ENCODE measurements at regions not wholly inside any gene's neighbourhood (a gene's known extent, or its start where the extent isn't known, plus 50 kb on each side); places are given as distances from the start of the nearest gene placed in this dataset.

DNA sequence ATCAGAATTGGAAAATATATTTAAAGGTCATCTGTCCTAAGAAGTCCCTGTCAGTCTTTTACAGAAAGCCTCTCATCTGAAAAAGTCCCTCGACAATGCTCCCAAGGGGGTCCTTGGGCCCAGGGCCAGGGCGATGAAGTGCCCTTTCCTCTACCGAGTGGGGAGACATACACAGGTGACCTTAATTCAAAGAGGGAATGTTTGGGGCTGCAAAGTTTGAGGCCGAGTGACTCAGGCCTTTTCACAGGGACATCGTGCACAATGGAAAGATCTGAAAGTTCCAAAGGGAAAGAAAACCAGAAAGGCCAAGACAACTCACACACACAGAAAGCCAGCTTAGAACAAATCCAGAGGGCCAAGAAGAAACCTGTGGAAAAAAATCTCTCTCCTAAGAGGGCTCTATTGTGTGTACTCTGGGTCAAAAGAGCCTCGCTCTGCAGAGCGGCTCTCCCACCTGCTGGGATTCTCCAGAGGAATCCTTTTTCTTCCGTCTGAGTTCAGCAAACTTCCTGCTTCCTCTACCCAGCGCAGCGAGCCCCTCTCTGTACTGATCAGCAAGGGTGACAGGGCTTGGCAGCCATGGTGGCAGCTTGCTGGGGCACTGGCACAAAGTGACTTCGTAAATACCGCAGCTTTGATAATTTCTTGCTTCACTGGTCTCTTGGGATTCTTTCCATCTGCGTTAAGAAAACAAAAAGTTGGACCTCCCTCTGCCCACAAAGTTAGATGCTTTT is 259.1 kb downstream of the OPA1 start:
- no peak for DNase-seq

GRCh38 chr3:193852901-193853300 is 259.9 kb downstream of the OPA1 start:
- no peak for DNase-seq

GRCh38 chr3:193853511-193854219 is 260.7 kb downstream of the OPA1 start:
- no peak for DNase-seq

- no peak for DNase-seq
These were observed 265.0 kb downstream of the OPA1 start for GRCh38 chr3:193857996-193858395.

- no peak for DNase-seq
These were observed 266.2 kb downstream of the OPA1 start for GRCh38 chr3:193859195-193859594.

GRCh38 chr3:193861012-193861411 is 268.0 kb downstream of the OPA1 start:
- DNase-seq: no peak

DNA sequence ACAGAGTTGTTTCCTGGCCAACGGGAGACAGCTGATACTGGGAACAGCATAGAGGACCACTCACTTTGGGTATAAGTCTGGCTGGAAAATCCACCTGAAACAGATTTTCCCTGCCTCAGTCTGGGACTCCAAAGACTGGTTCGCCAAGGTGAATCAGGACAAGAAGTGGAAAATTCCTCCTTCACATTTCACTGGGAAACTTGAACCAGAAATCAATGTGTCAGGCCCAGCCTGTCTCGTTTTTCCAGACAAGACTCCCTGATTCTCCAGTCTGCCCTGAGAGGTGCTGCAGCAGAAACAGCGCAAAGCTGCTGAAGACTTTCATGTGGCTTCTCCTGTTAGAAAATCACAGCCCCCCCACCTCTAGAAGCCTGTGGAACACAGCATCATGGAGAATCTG is 269.8 kb downstream of the OPA1 start:
- DNase-seq: no peak

DNA sequence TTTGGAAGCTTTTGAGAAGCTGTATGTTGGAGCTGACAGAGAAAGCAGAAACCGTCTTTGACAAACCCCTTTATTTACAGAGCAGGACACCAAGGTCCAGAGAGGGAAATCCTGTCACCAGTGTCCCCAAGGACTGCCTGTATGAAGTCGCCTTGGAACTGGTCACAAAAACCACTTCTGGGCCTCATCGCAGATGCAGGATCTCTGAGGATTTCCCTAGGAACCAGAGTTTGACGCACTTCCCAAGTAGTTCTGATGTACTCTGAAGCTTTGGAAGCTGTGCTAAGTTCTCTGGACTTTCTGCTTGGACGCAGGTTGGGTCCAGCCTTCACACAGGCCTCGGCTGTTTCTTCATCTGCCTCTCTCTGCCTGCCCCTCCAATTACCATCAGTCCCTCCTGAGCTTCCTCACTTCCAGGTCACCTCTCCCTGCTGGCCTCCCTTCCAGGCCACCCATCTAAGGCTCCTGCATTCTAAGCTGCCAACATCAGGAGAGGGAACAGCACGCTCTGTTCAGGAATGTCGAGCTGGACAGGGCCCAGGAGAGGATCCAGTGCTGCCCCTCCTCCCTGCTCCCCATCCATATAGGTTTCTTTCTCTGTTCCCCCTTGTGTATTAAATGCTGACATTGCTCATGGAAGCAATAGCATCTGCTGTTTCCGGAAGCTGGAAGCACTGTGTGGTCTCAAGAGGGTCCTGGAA is 270.8 kb downstream of the OPA1 start:
- no peak for DNase-seq

DNA sequence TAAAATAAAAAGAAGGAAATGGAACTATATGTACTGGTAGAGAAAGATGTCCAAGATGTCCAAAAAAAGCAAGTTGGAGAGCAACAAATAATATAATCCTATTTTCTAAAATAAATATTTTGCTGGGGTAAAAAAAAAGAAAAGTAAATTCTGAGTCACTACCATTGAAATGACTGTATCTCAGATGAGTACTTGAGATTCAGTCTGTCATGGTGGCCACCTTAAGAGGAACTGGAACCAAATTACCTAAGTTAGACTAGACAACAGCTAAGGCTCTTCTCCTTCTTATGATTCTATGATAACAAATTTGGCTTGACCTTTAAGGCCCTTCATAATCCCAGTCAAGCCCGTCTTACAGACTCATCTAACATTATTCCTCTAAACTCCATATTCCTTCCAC is 270.6 kb upstream of the HES1 start:
- DNase-seq: no peak

- no peak for DNase-seq
These were observed 270.0 kb upstream of the HES1 start for GRCh38 chr3:193865896-193866480.

DNA sequence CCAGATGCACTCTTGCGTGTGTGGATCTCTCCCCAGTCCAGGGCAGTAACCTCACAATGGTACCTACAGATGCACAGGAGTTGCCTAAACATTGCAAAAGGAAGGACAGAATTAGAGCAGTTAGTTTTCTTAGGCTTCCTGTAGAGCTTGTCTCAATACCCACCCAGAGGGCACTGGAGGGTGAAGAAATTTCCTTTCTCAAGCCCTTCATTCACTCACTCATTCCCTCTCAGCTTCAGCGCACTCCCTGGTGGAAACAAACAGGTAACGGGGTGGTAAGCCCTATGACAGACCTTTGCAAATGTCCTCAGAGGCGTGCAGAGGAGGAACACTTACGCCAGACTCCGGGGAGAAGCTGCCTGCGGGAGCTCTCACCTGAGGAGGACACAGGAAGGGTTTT is 267.4 kb upstream of the HES1 start:
- no peak for DNase-seq

DNA sequence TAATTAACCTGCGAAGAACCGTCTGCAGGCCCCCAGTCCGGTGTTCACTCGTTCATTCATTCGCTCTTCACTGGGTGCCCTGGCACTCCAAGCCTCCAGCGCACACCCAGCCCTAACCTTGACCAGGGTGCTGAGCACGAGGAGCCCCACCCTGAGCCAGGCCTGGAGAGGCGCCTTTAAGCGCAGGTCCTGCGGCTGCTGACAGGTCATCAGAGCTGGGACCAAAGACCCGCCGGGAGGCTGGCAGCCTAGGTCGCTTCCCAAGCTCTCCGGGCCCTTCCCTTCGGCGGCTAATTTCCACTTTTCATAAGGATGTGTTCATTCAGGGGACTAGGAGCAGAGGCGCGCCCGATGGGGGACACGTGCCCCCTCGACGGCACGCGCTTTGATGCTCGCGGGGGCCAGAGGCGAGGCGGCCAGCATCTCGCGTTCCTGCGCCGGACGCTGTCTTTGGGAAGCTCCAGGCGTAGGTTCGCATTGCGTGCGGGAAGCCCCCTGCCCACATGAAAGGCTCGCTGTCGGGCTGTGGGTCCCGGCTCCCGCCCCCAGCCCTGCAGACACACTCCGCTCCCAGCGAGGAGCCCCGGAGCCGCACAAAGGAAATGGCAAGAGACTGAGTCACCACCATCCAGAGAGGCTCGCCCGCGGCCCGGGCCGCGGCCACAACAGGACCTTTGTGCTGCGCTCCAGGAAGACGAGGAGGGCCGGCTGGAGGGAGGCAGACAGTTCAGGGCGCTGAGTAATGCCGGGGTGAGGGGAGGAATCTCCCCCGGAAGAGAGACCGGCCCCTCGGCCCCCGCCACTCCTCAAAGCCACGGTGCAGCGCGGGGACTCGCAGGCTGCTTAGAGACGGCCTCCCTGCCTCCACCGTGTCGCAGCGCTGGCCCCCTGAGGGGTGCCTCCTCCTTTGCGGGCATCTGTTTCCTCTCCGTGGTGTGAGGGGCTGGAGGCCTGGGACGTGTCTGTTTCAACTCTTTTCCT is 266.4 kb upstream of the HES1 start:
- peak in 1 of 2 donors; percentile 22 for DNase-seq

DNA sequence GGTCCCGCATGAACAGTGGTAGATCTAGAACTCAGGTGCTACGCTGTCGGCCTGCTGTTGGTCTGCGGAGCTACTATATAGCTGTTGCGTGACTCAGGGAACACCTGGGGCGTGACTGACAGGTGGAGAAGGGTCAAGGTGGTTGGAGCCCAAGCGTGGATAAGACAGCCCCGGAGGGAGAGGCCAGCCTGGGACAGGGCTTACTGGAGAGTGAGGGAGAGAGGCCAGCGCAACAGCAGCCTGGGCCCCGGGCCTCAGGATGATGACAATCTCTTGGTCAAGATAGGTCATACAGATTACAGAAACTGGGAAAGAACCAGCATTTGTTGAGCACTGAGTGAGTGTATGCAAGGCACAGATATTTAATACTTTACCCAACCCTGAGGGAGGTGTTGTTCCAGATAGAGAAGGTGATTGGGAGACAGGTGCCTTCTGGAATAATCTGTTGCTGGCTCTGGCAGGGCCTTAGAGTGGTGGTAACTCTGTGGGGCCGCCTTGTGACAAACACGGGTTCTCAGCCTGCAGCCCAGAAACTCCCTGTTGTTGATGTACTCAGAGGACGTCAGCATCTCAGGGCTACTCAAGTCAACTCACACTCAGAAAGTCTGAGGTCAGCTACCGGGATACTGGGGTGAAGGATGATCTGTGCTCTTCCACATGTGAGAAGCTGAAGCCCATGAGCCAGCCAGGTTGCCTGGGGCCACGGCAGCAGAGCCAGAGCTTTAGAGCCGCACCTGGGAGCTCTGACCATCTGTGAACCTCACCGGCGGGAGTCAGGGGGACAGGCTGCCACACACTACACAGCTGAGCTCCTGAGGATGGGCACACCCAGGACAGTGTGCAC is 265.4 kb upstream of the HES1 start:
- no peak for DNase-seq

- DNase-seq: no peak
These were observed 264.8 kb upstream of the HES1 start for GRCh38 chr3:193871220-193871485.

DNA sequence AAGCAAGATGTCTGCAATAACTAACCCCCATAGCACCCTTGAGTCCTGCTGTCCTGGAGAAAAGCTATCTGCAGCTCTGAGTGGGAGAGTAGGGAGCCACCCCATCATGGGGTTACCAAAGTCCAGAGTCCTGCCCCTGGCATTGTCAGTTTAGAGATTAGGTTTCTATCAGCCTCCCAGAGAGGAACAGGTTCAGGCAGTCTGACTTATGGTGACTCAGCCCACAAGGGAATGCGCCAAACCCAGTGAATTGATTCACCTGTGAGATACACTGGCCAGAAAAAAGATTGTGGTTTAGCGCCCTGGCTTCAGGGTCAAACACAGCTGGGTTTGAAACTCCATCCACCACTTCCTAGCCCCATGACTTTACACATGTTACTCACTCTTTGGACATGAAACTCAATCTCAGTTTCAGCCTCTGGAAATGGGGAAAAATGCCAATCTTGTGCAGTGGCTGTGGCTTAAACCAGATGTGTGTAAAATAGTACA is 263.6 kb upstream of the HES1 start:
- DNase-seq: no peak

- DNase-seq: no peak
These were observed 262.3 kb upstream of the HES1 start for GRCh38 chr3:193873426-193874201.

GRCh38 chr3:193874512-193874911 is 261.4 kb upstream of the HES1 start:
- DNase-seq: no peak

DNA sequence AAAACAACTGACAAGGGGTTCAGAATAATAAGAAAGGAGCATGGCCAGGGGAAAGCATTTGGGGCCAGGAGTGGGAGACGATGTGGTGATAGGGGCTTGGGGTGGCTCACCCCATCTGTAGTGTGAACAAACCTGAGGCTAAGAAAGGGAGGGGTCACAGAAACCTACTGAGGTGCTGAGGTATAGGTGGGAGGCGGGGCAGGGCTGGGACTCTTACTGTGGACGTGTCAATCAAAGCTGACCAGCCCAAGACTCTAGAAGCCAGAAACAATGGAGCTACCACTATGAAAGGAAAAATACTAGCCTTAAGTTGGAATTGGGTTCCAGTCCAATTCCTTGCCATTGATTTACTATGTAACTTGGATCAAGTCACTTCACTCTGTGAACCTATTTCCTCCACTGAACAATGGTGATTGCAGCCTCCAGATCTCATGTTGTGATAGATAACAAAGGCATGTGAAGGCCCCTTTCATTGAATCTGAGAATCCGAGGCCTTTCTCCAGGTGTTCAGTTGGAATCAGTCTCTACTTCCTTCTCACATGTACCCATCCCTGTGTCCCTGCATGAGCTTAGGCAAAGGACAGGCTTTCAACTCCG is 260.9 kb upstream of the HES1 start:
- no peak for DNase-seq

DNA sequence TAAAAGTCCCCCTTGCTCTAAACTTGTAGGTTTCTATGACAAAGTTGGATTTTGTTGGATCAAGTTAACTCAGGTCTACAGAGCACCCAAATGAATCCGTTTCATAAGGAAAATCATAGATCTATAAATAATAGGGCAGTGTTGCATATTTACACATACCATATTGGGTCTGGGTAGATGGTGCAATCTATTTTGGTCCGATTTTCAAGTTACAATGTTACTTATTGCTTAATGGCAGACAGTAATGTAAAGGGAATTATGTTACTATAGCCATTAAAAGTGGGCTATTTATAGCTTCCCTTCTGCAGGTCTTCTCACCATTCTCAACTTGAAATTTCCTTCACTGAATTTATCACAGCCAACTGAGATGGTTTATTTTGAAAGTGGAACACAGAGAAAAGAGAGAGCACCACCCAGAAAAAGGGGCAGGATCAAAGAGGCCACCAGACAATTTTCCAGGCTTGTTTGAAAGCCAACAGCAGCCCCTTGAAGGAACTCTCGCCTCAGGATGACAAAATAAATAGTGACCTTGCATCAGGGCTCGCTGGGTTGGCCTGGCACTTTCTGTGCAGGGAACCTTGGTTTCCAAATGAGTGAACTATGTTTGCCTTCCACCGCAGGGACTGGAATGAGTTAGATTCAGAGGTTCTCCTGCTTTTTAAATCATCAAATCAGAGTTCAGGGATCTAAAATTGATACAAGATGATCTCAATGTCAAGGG is 260.2 kb upstream of the HES1 start:
- DNase-seq: no peak

All from CD4-positive, alpha-beta T cell treated with Interleukin-1 beta for 1 hour (primary cell).